OCI-LY1 (cell line): ENCODE measurements at regions not wholly inside any gene's neighbourhood (a gene's known extent, or its start where the extent isn't known, plus 50 kb on each side); places are given as distances from the start of the nearest gene placed in this dataset.

ENCODE experiments used
- H2AFZ ChIP-seq: fragments of 200-600 bp; sonication (generic), shearing (Covaris generic); 2 replicates; pipeline ENCODE4 v1.6.0; 2014; ENCODE audit warnings: antibody characterized with exemption, mild to moderate bottlenecking, low read length
- H3F3A ChIP-seq: fragments of 200-600 bp; sonication (generic), shearing (Covaris generic); 2 replicates; pipeline ENCODE4 v1.6.0; 2014; ENCODE audit warnings: mild to moderate bottlenecking, antibody characterized with exemption, low read length, moderate library complexity; ENCODE audit not compliant: insufficient read depth
- H3K27ac ChIP-seq: fragments of 200-600 bp; sonication (generic); 2 replicates; pipeline ENCODE4 v1.5.1; 2014; ENCODE audit warnings: low read length, mixed run types, mild to moderate bottlenecking, low read depth; ENCODE audit not compliant: poor library complexity, severe bottlenecking
- H3K27me3 ChIP-seq: fragments of 200-600 bp; sonication (generic); 2 replicates; pipeline ENCODE4 v1.6.0; 2014; ENCODE audit warnings: antibody characterized with exemption, mild to moderate bottlenecking, low read length, moderate library complexity; ENCODE audit not compliant: insufficient read depth
- H3K36me3 ChIP-seq: fragments of 200-600 bp; sonication (generic); 2 replicates; pipeline ENCODE4 v1.6.1; 2014; ENCODE audit warnings: mild to moderate bottlenecking, antibody characterized with exemption, low read length, moderate library complexity, mixed read lengths; ENCODE audit not compliant: insufficient read depth
- H3K4me1 ChIP-seq: fragments of 200-600 bp; sonication (generic); 2 replicates; pipeline ENCODE4 v1.5.1; 2014; ENCODE audit warnings: mild to moderate bottlenecking, low read length, moderate library complexity; ENCODE audit not compliant: insufficient read depth, severe bottlenecking
- H3K4me2 ChIP-seq: fragments of 200-600 bp; sonication (generic), shearing (Covaris generic); 2 replicates; pipeline ENCODE4 v1.6.1; 2014; ENCODE audit warnings: low read length
- H3K4me3 ChIP-seq: fragments of 200-600 bp; sonication (generic); 2 replicates; pipeline ENCODE4 v1.5.1; 2014; ENCODE audit warnings: low read length, low read depth, mild to moderate bottlenecking, mixed read lengths; ENCODE audit not compliant: poor library complexity, severe bottlenecking
- H3K79me2 ChIP-seq: fragments of 200-600 bp; shearing (Covaris generic); 2 replicates; pipeline ENCODE4 v1.6.1; 2016; ENCODE audit warnings: mixed run types, low read length, mixed read lengths; ENCODE audit not compliant: insufficient read depth
- H3K9ac ChIP-seq: fragments of 200-600 bp; sonication (generic), shearing (Covaris generic); 2 replicates; pipeline ENCODE4 v1.6.1; 2014; ENCODE audit warnings: mild to moderate bottlenecking, low read length, mixed read lengths
- H3K9me2 ChIP-seq: fragments of 200-600 bp; sonication (generic), shearing (Covaris generic); 2 replicates; pipeline ENCODE4 v1.6.1; 2014; ENCODE audit warnings: low read depth, mild to moderate bottlenecking, low read length, mixed read lengths
- H3K9me3 ChIP-seq: fragments of 200-600 bp; shearing (Covaris generic); 2 replicates; pipeline ENCODE4 v1.6.1; 2014; ENCODE audit warnings: low read length, mixed read lengths
- H4K20me1 ChIP-seq: fragments of 200-600 bp; sonication (generic), shearing (Covaris generic); 2 replicates; pipeline ENCODE4 v1.6.0; 2016; ENCODE audit warnings: mild to moderate bottlenecking, low read length; ENCODE audit not compliant: insufficient read depth
- EZH2 ChIP-seq: fragments of 200-600 bp; sonication (generic), shearing (Covaris generic); IDR thresholded peaks from 2 replicates; pipeline ENCODE4 v1.8.0; 2017; ENCODE audit warnings: borderline replicate concordance, mixed run types, mild to moderate bottlenecking, antibody characterized with exemption, low read length, moderate library complexity, mixed read lengths
- TF ChIP-seq, protein P1 (sequence below): fragments of 200-600 bp; sonication (generic), shearing (Covaris generic); IDR thresholded peaks from 2 replicates; pipeline ENCODE4 v1.5.1; 2017; ENCODE audit warnings: mild to moderate bottlenecking, antibody characterized with exemption, low read length, moderate library complexity, mixed read lengths

DNA sequence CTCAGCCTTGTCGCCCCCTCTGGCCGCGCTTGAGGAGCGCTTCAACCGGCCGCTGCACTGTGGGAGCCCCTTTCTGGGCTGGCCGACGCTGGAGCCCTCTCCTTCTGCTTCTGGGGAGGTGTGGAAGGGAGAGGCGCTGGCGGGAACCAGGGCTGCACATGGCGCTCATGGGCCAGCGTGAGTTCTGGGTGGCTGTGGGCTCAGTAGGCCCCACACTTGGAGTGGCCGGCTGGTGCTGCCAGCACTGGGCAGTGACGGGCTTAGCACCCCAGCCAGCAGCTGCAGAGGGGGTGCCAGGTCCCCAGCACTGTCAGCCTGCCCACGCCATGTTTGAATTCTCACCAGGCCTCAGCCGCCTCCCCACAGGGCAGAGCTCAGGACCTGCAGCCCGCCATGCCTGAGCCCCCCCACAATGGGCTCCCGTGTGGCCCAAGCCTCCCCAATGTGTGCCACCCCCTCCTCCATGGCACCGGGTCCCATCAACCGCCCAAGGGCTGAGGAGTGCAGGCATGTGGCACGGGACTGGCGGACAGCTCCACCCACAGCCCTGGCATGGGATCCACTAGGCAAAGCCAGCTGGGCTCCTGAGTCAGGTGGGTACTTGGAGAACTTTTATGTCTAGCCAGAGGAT, 615.2 kb downstream of the TRIML1 start:
- Histone ChIP-seq H3K9me2 (no peaks in the 10 kb centered on the region), H3F3A (no peaks in the 10 kb centered on the region), H3K9me3 (no peaks in the 10 kb centered on the region), H3K27ac (no peak overlapping the region), H3K9ac (no peak overlapping the region), H2AFZ (no peak overlapping the region), H3K27me3 (no peaks in the 10 kb centered on the region), H3K4me3 (no peak overlapping the region), H3K4me1 (no peaks in the 10 kb centered on the region), H3K79me2 (no peaks in the 10 kb centered on the region), H3K36me3 (no peaks in the 10 kb centered on the region), H3K4me2 (no peak overlapping the region), H4K20me1 (no peaks in the 10 kb centered on the region)
- TF ChIP-seq, protein P1, sequence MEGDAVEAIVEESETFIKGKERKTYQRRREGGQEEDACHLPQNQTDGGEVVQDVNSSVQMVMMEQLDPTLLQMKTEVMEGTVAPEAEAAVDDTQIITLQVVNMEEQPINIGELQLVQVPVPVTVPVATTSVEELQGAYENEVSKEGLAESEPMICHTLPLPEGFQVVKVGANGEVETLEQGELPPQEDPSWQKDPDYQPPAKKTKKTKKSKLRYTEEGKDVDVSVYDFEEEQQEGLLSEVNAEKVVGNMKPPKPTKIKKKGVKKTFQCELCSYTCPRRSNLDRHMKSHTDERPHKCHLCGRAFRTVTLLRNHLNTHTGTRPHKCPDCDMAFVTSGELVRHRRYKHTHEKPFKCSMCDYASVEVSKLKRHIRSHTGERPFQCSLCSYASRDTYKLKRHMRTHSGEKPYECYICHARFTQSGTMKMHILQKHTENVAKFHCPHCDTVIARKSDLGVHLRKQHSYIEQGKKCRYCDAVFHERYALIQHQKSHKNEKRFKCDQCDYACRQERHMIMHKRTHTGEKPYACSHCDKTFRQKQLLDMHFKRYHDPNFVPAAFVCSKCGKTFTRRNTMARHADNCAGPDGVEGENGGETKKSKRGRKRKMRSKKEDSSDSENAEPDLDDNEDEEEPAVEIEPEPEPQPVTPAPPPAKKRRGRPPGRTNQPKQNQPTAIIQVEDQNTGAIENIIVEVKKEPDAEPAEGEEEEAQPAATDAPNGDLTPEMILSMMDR = no peak
- TF ChIP-seq EZH2 = no peak

DNA sequence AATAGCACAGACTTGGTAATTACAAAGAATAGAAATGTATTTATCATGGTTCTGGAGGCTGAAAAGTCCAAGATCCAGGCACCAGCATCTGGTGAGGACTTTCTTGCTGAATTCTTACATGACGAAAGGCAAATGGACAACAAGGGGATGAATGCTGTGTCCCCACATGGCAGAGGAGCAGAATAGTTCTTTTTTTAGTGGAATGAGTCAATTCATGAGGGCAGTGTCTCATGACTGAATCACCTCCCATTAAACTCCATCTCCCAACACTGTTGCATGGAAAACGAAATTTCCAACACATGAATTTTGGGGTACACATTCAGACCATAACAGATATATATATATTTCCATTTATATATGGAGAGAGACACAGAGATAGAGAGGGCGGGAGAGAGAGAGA, 628.3 kb downstream of the TRIML1 start:
- no peaks in the 10 kb centered on the region for H3K9me3 ChIP-seq
- H3K9me2 ChIP-seq = no peaks in the 10 kb centered on the region
- H3K79me2 ChIP-seq = no peaks in the 10 kb centered on the region
- no peaks in the 10 kb centered on the region for H4K20me1 ChIP-seq
- no peak overlapping the region for H3K27ac ChIP-seq
- TF ChIP-seq, protein P1 = no peak
- TF ChIP-seq EZH2 = no peak
- no peaks in the 10 kb centered on the region for H3K36me3 ChIP-seq
- no peak overlapping the region for H3K4me3 ChIP-seq
- H3K9ac ChIP-seq = no peak overlapping the region
- H3K4me1 ChIP-seq = no peaks in the 10 kb centered on the region
- no peak overlapping the region for H2AFZ ChIP-seq
- H3K4me2 ChIP-seq = no peak overlapping the region
- no peaks in the 10 kb centered on the region for H3F3A ChIP-seq
- no peaks in the 10 kb centered on the region for H3K27me3 ChIP-seq

DNA sequence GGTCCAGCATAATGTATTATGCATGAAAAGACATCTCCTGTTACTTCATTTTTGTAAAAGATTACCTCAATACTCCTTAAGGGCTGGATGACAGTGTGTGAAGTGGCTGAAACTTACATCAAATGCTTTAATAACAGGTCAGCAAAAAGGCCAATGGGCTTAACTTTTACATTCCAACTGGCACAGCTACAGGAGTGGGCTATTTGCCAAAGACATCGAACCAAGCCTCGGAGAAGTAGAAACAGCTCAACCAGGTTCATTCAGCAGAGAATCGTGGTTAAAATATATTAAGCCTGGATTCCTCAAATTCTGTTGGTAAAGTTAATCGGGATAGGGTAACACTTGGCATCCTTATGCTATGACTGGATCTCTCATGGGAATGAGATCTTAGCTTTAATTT, 639.7 kb downstream of the TRIML1 start:
- H3K4me1 ChIP-seq = no peaks in the 10 kb centered on the region
- no peak overlapping the region for H3K9ac ChIP-seq
- H3K9me3 ChIP-seq = no peaks in the 10 kb centered on the region
- H3K27ac ChIP-seq = no peak overlapping the region
- H3K79me2 ChIP-seq = no peaks in the 10 kb centered on the region
- TF ChIP-seq EZH2 = no peak
- TF ChIP-seq, protein P1 = no peak
- no peak overlapping the region for H2AFZ ChIP-seq
- H3K9me2 ChIP-seq = no peaks in the 10 kb centered on the region
- no peak overlapping the region for H3K4me2 ChIP-seq
- no peaks in the 10 kb centered on the region for H4K20me1 ChIP-seq
- no peaks in the 10 kb centered on the region for H3K36me3 ChIP-seq
- H3K27me3 ChIP-seq = no peaks in the 10 kb centered on the region
- no peaks in the 10 kb centered on the region for H3F3A ChIP-seq
- no peak overlapping the region for H3K4me3 ChIP-seq
